ENCODE measurements at regions not wholly inside any gene's neighbourhood (a gene's known extent, or its start where the extent isn't known, plus 50 kb on each side); places are given as distances from the start of the nearest gene placed in this dataset.

- TF ChIP-seq, protein P1, sequence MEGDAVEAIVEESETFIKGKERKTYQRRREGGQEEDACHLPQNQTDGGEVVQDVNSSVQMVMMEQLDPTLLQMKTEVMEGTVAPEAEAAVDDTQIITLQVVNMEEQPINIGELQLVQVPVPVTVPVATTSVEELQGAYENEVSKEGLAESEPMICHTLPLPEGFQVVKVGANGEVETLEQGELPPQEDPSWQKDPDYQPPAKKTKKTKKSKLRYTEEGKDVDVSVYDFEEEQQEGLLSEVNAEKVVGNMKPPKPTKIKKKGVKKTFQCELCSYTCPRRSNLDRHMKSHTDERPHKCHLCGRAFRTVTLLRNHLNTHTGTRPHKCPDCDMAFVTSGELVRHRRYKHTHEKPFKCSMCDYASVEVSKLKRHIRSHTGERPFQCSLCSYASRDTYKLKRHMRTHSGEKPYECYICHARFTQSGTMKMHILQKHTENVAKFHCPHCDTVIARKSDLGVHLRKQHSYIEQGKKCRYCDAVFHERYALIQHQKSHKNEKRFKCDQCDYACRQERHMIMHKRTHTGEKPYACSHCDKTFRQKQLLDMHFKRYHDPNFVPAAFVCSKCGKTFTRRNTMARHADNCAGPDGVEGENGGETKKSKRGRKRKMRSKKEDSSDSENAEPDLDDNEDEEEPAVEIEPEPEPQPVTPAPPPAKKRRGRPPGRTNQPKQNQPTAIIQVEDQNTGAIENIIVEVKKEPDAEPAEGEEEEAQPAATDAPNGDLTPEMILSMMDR (IDR thresholded peaks at IDR 0.05): no peak
- TF ChIP-seq POLR2A (IDR thresholded peaks at IDR 0.05): no peak
These were observed 112.2 kb upstream of the RBMS3 start for GRCh38 chr3:29168696-29169095.

Measured in heart left ventricle (tissue), 13 donors.